Panc1 (cell line): ENCODE measurements at regions not wholly inside any gene's neighbourhood (a gene's known extent, or its start where the extent isn't known, plus 50 kb on each side); places are given as distances from the start of the nearest gene placed in this dataset.

Experiments
- CTCF ChIP-seq: fragments of 450-650 bp; IDR thresholded peaks from 2 replicates; pipeline ENCODE4 v1.5.1; 2017; ENCODE audit warnings: mild to moderate bottlenecking
- REST ChIP-seq, 2 experiments: IDR thresholded peaks; 2 replicates each; pipeline ENCODE4 v1.6.1; 2011 to 2012; ENCODE audit warnings: low read depth in 2 of 2, control low read depth in 1 of 2, low read length in 1 of 2, mild to moderate bottlenecking in 1 of 2, moderate library complexity in 1 of 2; ENCODE audit not compliant: insufficient read depth in 1 of 2
- SIN3A ChIP-seq: IDR thresholded peaks from 2 replicates; pipeline ENCODE4 v1.6.1; 2012; ENCODE audit warnings: low read depth, mild to moderate bottlenecking, low read length, moderate library complexity, borderline replicate concordance; ENCODE audit not compliant: insufficient read depth

GRCh38 chr5:105821800-105822199 is 1848.9 kb downstream of the EFNA5 start:
- TF ChIP-seq REST (IDR thresholded peaks at IDR 0.05; ENCODE audit: insufficient read depth in 1 of 2, low read depth in 2 of 2, low read length in 1 of 2) (no peak), SIN3A (no peak), CTCF (no peak)
